ENCODE measurements at regions not wholly inside any gene's neighbourhood (a gene's known extent, or its start where the extent isn't known, plus 50 kb on each side); places are given as distances from the start of the nearest gene placed in this dataset.

DNA sequence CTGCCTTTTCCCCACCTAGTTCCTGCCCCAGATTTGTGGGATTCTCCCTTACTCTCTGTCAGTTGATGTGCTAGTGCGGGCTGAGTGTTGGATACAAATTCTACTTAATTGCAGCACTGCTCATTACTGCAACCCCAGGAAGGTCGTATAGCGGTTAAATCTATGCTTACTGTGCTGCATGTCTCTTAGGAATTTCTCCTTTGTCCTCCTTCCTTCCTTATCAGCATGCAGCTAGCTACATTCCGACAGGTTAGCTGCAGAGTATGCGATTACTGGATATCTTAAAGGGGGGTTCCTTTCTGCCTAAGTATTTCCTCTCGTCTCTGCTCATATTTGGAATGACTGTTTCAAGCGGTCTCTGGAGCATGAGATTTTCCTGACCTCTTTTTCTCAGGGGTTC, 662.8 kb downstream of the TLL1 start:
- TF ChIP-seq, protein P1, sequence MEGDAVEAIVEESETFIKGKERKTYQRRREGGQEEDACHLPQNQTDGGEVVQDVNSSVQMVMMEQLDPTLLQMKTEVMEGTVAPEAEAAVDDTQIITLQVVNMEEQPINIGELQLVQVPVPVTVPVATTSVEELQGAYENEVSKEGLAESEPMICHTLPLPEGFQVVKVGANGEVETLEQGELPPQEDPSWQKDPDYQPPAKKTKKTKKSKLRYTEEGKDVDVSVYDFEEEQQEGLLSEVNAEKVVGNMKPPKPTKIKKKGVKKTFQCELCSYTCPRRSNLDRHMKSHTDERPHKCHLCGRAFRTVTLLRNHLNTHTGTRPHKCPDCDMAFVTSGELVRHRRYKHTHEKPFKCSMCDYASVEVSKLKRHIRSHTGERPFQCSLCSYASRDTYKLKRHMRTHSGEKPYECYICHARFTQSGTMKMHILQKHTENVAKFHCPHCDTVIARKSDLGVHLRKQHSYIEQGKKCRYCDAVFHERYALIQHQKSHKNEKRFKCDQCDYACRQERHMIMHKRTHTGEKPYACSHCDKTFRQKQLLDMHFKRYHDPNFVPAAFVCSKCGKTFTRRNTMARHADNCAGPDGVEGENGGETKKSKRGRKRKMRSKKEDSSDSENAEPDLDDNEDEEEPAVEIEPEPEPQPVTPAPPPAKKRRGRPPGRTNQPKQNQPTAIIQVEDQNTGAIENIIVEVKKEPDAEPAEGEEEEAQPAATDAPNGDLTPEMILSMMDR (conservative IDR thresholded peaks at IDR 0.05) = no peak
- no peaks in the 10 kb centered on the region for H3K36me3 Mint-ChIP-seq (ENCODE audit: low read depth)

DNA sequence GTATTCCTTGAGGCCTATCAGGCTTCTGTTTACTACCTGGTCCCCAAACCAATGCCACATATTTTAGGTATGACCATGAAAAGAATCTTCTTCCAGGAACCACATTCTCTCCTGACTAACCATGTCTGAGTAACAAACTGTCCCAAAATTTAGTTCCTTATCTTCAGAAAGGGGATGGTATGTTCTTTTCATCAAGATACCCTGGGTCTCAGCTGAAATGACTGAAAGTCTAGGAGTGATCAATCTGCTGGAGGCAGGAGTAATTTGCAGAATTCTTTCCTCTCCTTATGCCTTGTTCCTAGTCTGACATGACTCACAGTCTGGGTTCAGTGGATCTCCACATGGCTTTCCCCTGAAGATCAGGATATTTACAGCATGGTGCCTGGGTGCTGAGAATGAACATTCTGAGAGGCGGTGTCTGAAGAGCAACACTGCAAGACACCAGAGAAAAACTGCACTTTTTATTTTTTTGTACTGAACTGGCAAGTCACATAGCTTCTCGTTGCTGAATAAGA, 665.5 kb downstream of the TLL1 start:
- Mint-ChIP-seq H3K36me3 (ENCODE audit: low read depth) (no peaks in the 10 kb centered on the region), H3K4me1 (no peaks in the 10 kb centered on the region), H3K4me3 (no peak overlapping the region), H3K27ac (ENCODE audit: unreplicated experiment) (no peak overlapping the region), H3K27me3 (ENCODE audit: low read depth) (no peaks in the 10 kb centered on the region), H3K9me3 (peaks cover 9% of the 10 kb centered on the region)
- DNase-seq (ENCODE audit: low read depth, low spot score) = no peak
- TF ChIP-seq, protein P1 (conservative IDR thresholded peaks at IDR 0.05) = no peak

More for the DNA sequence above, 662.8 kb downstream of the TLL1 start:
- Mint-ChIP-seq H3K27ac (ENCODE audit: unreplicated experiment) (peak overlapping the region; percentile 3), H3K4me1 (no peaks in the 10 kb centered on the region), H3K9me3 (peaks cover 9% of the 10 kb centered on the region), H3K27me3 (ENCODE audit: low read depth) (no peaks in the 10 kb centered on the region), H3K4me3 (no peak overlapping the region)
- DNase-seq (ENCODE audit: low read depth, low spot score) = no peak

DNA sequence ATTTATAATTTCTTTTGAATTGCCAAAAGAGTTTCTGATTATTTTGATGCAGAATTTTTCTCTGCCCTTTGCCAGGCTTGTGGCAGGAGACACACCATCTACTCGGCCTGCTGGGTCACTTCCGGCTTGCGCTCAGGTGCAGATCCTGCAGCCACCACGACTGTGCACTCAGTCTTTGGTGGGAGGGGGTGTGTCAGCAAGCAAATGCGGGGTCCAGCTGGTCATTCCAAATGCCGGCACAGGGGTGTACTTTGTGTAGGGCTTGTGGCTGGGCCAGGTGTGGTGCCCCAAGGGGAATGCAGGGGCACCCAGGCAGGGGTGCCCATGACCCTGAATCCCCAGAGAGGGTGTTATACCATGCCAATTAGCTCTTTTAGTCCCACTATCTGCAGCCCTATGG, 673.0 kb downstream of the TLL1 start:
- H3K36me3 Mint-ChIP-seq (ENCODE audit: low read depth) = no peaks in the 10 kb centered on the region
- TF ChIP-seq, protein P1 (conservative IDR thresholded peaks at IDR 0.05) = no peak
- H3K9me3 Mint-ChIP-seq = peaks cover 6% of the 10 kb centered on the region
- no peak overlapping the region for H3K27ac Mint-ChIP-seq (ENCODE audit: unreplicated experiment)
- H3K4me3 Mint-ChIP-seq = no peak overlapping the region
- H3K27me3 Mint-ChIP-seq (ENCODE audit: low read depth) = no peaks in the 10 kb centered on the region
- H3K4me1 Mint-ChIP-seq = no peaks in the 10 kb centered on the region
- no peak for DNase-seq (ENCODE audit: low read depth, low spot score)

DNA sequence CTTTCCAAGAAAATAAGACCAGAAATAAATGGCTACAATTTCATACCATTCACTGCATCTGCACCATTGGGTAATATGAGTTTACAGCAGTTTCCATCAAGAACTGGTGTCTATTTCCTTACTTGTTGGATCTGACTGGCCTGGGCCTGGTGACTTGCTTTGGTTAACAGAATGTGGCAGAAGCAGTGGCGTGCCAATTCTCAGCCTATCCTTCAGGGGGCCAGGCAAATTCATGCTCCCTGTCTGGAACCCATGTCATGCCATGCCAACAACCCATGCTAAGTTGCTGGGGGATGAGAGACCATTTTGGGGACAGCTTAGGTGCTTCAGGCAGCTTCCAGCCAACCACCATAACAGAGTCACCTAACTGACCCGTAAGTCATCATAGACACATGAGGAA, 656.7 kb downstream of the SPOCK3 start:
- no peaks in the 10 kb centered on the region for H3K9me3 Mint-ChIP-seq
- H3K36me3 Mint-ChIP-seq (ENCODE audit: low read depth) = no peaks in the 10 kb centered on the region
- TF ChIP-seq, protein P1 (conservative IDR thresholded peaks at IDR 0.05) = no peak
- H3K4me1 Mint-ChIP-seq = peaks cover 3% of the 10 kb centered on the region
- H3K27me3 Mint-ChIP-seq (ENCODE audit: low read depth) = no peaks in the 10 kb centered on the region
- peak overlapping the region; percentile 71 for H3K27ac Mint-ChIP-seq (ENCODE audit: unreplicated experiment)
- DNase-seq (ENCODE audit: low read depth, low spot score) = no peak
- H3K4me3 Mint-ChIP-seq = no peak overlapping the region

DNA sequence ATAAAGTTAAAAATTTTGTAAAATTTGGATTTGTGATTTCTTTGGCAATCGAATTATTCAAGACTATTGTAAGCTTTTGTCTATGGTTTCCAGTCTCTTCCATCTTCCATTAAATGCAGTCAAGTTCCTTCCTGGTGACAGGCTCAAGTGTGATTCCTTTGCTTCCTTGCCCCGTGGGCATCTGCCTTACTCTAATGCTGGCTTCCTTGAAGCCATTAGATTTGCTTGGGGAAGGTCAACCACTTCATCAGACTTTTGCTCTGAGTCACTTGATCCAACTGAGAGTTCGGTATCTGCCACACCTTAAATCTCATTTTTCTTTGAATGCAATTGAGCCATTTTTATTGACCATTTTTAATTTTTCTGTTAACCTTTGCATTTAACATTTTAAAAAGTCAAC, 648.8 kb downstream of the SPOCK3 start:
- no peak overlapping the region for H3K4me3 Mint-ChIP-seq
- H3K27me3 Mint-ChIP-seq (ENCODE audit: low read depth) = no peaks in the 10 kb centered on the region
- H3K9me3 Mint-ChIP-seq = no peaks in the 10 kb centered on the region

More for the DNA sequence above, 648.8 kb downstream of the SPOCK3 start:
- H3K36me3 Mint-ChIP-seq (ENCODE audit: low read depth) = no peaks in the 10 kb centered on the region
- TF ChIP-seq, protein P1 (conservative IDR thresholded peaks at IDR 0.05) = no peak
- DNase-seq (ENCODE audit: low read depth, low spot score) = no peak
- peaks cover 3% of the 10 kb centered on the region for H3K4me1 Mint-ChIP-seq
- H3K27ac Mint-ChIP-seq (ENCODE audit: unreplicated experiment) = no peak overlapping the region

All from neural crest cell (in vitro differentiated cells).